ENCODE measurements at regions not wholly inside any gene's neighbourhood (a gene's known extent, or its start where the extent isn't known, plus 50 kb on each side); places are given as distances from the start of the nearest gene placed in this dataset.

- TF ChIP-seq CTCF (IDR thresholded peaks at IDR 0.05) = no peak
- no peak for TF ChIP-seq POLR2A (IDR thresholded peaks at IDR 0.05)
- no peak for TF ChIP-seq EP300 (IDR thresholded peaks at IDR 0.05)
These were observed 341.2 kb downstream of the MZT1 start for GRCh38 chr13:72386138-72386684.

All from ovary (tissue), 3 donors.